ENCODE measurements at regions not wholly inside any gene's neighbourhood (a gene's known extent, or its start where the extent isn't known, plus 50 kb on each side); places are given as distances from the start of the nearest gene placed in this dataset.

DNA sequence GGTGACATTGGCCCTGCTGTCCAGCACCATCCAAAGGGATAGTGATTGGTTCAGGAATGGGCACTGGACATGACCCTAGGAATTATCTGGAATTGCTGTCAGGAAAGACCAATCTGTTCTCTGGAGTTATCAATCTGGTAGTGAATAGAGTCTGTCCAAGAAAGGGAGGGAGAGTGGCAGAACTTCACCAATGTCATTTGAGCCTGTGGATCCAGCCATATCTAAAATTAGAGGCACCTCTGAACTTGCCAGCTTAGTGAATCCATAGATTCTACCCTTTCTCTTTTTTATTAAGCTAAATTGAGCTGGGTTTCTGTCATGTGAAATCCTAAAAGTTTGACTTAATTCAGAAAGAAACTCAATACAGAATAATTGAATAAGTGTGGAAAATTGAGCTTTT lies 93.9 kb downstream of the NKX2-1 start:
- Histone ChIP-seq H3K4me2 (replicated peaks; ENCODE audit: low read depth, low read length, poor library complexity, severe bottlenecking) (no peak overlapping the region), H3K36me3 (replicated peaks in 1 of 2; ENCODE audit: control extremely low read depth in 1 of 2, control insufficient read depth in 1 of 2, extremely low read depth in 1 of 2, insufficient read depth in 2 of 2, low read length in 1 of 2) (no peaks in the 10 kb centered on the region), H3K27me3 (replicated peaks in 1 of 4; ENCODE audit: control extremely low read depth in 1 of 4, control insufficient read depth in 3 of 4, insufficient read depth in 4 of 4, low read length in 3 of 4) (peaks cover 0 to 2% (median 0%) of the 10 kb centered on the region in 4 experiments), H3K27ac (ENCODE audit: low read length in 2 of 2) (no peak overlapping the region), H3K9ac (ENCODE audit: low read length) (no peak overlapping the region), H3K9me3 (ENCODE audit: control extremely low read depth in 1 of 3, control insufficient read depth in 2 of 3, insufficient read depth in 1 of 3, low read length in 2 of 3) (no peaks in the 10 kb centered on the region), H3K4me3 (ENCODE audit: control extremely low read depth in 1 of 5, extremely low read depth in 1 of 5, insufficient read depth in 1 of 5, low read depth in 2 of 5, low read length in 4 of 5) (no peak overlapping the region), H4K20me1 (ENCODE audit: control insufficient read depth, insufficient read depth, low read length, poor library complexity, severe bottlenecking) (no peaks in the 10 kb centered on the region), H3K79me2 (ENCODE audit: control insufficient read depth, insufficient read depth, low read length) (no peaks in the 10 kb centered on the region), H3K4me1 (ENCODE audit: control insufficient read depth in 2 of 2, insufficient read depth in 2 of 2, low read length in 2 of 2) (no peaks in the 10 kb centered on the region), H2AFZ (ENCODE audit: insufficient read depth, low read depth, low read length, poor library complexity, severe bottlenecking) (no peak overlapping the region)
- Mint-ChIP-seq H3K27ac (no peak overlapping the region), H3K4me3 (no peak overlapping the region), H3K9me3 (ENCODE audit: insufficient read depth) (no peaks in the 10 kb centered on the region), H3K27me3 (no peaks in the 10 kb centered on the region), H3K4me1 (no peaks in the 10 kb centered on the region)
- CTCF ChIA-PET = no interaction called here
- no peak for TF ChIP-seq EZH2 (IDR thresholded peaks at IDR 0.05; ENCODE audit: borderline replicate concordance, insufficient read depth, low read depth, low read length, poor library complexity, severe bottlenecking)
- TF ChIP-seq, protein P1, sequence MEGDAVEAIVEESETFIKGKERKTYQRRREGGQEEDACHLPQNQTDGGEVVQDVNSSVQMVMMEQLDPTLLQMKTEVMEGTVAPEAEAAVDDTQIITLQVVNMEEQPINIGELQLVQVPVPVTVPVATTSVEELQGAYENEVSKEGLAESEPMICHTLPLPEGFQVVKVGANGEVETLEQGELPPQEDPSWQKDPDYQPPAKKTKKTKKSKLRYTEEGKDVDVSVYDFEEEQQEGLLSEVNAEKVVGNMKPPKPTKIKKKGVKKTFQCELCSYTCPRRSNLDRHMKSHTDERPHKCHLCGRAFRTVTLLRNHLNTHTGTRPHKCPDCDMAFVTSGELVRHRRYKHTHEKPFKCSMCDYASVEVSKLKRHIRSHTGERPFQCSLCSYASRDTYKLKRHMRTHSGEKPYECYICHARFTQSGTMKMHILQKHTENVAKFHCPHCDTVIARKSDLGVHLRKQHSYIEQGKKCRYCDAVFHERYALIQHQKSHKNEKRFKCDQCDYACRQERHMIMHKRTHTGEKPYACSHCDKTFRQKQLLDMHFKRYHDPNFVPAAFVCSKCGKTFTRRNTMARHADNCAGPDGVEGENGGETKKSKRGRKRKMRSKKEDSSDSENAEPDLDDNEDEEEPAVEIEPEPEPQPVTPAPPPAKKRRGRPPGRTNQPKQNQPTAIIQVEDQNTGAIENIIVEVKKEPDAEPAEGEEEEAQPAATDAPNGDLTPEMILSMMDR (IDR thresholded peaks at IDR 0.05) = no peak
- no peak for ATAC-seq (ENCODE audit: low read depth)
- DNase-seq = no peak
- POLR2A ChIA-PET = no interaction called here
- intact Hi-C loops (cut with micrococcal nuclease) = no loop called here

DNA sequence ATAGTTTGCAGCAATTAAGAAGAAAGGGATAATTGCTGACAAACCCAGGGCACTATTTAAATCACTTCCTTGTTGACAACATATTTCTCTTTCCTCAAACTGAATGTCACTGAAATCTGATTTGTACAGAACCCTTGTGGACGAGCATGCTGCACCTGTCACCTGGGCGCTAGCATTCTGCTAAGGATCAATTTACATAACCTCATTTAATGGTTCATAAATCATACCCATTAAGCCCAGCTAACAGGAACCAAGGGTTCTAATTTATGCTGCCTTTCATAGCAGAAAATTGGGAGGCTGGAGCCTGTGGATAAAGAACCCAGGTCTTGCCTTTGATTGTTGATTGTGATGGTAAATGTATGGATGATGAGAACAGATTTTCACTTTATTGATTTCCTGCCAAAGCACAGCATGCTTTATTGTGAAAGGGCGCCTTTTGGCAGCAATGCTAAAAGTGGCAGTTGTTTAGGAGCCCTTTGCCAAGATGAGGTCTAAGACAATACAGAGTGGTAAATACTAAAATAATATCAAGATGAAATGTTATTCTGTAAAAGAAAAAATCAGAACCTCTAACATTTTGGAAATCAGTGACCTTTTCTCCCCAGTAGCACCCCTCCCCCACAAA lies 95.4 kb downstream of the NKX2-1 start:
- intact Hi-C loops (cut with micrococcal nuclease) = no loop called here
- H3K4me3 ChIP-seq (ENCODE audit: control extremely low read depth in 1 of 5, extremely low read depth in 1 of 5, insufficient read depth in 1 of 5, low read depth in 2 of 5, low read length in 4 of 5) = no peak overlapping the region
- Mint-ChIP-seq H3K4me3 (no peak overlapping the region), H3K4me1 (no peaks in the 10 kb centered on the region), H3K27me3 (no peaks in the 10 kb centered on the region), H3K9me3 (ENCODE audit: insufficient read depth) (no peaks in the 10 kb centered on the region), H3K27ac (no peak overlapping the region)
- no peak for TF ChIP-seq EZH2 (IDR thresholded peaks at IDR 0.05; ENCODE audit: borderline replicate concordance, insufficient read depth, low read depth, low read length, poor library complexity, severe bottlenecking)
- TF ChIP-seq, protein P1 (IDR thresholded peaks at IDR 0.05) = no peak
- H3K4me1 ChIP-seq (ENCODE audit: control insufficient read depth in 2 of 2, insufficient read depth in 2 of 2, low read length in 2 of 2) = no peaks in the 10 kb centered on the region
- DNase-seq (no peak), ATAC-seq (ENCODE audit: low read depth) (no peak)
- no peak overlapping the region for H3K27ac ChIP-seq (ENCODE audit: low read length in 2 of 2)
- H2AFZ ChIP-seq (ENCODE audit: insufficient read depth, low read depth, low read length, poor library complexity, severe bottlenecking) = no peak overlapping the region
- ChIA-PET POLR2A (no interaction called here), CTCF (no interaction called here)
- no peaks in the 10 kb centered on the region for H3K79me2 ChIP-seq (ENCODE audit: control insufficient read depth, insufficient read depth, low read length)
- no peaks in the 10 kb centered on the region for H4K20me1 ChIP-seq (ENCODE audit: control insufficient read depth, insufficient read depth, low read length, poor library complexity, severe bottlenecking)
- H3K9ac ChIP-seq (ENCODE audit: low read length) = no peak overlapping the region
- peaks cover 0 to 2% (median 0%) of the 10 kb centered on the region in 4 experiments for H3K27me3 ChIP-seq (replicated peaks in 1 of 4; ENCODE audit: control extremely low read depth in 1 of 4, control insufficient read depth in 3 of 4, insufficient read depth in 4 of 4, low read length in 3 of 4)
- WGBS (ENCODE audit: insufficient coverage) = 75% methylated on average over 2 of the region's 3 CpGs
- H3K4me2 ChIP-seq (replicated peaks; ENCODE audit: low read depth, low read length, poor library complexity, severe bottlenecking) = no peak overlapping the region
- no peaks in the 10 kb centered on the region for H3K9me3 ChIP-seq (ENCODE audit: control extremely low read depth in 1 of 3, control insufficient read depth in 2 of 3, insufficient read depth in 1 of 3, low read length in 2 of 3)
- no peaks in the 10 kb centered on the region for H3K36me3 ChIP-seq (replicated peaks in 1 of 2; ENCODE audit: control extremely low read depth in 1 of 2, control insufficient read depth in 1 of 2, extremely low read depth in 1 of 2, insufficient read depth in 2 of 2, low read length in 1 of 2)
